HEK293T (cell line): ENCODE measurements at regions not wholly inside any gene's neighbourhood (a gene's known extent, or its start where the extent isn't known, plus 50 kb on each side); places are given as distances from the start of the nearest gene placed in this dataset.

ENCODE experiments used
- ARNT ChIP-seq: fragments of 450-650 bp; IDR thresholded peaks from 2 replicates; pipeline ENCODE4 v1.6.1; 2017; ENCODE audit warnings: mild to moderate bottlenecking
- BHLHE40 ChIP-seq: fragments of 450-650 bp; IDR thresholded peaks from 2 replicates; pipeline ENCODE4 v1.6.1; 2016; ENCODE audit warnings: mild to moderate bottlenecking, moderate library complexity, borderline replicate concordance
- CTBP1 ChIP-seq: fragments of 450-650 bp; IDR thresholded peaks from 2 replicates; pipeline ENCODE4 v1.6.1; 2016; ENCODE audit warnings: borderline replicate concordance
- ELF4 ChIP-seq: fragments of 450-650 bp; IDR thresholded peaks from 2 replicates; pipeline ENCODE4 v1.6.1; 2017; ENCODE audit warnings: antibody characterized with exemption
- FOXK2 ChIP-seq: fragments of 450-650 bp; IDR thresholded peaks from 2 replicates; pipeline ENCODE4 v1.6.1; 2016; ENCODE audit warnings: mild to moderate bottlenecking
- FOXM1 ChIP-seq: fragments of 450-650 bp; IDR thresholded peaks from 2 replicates; pipeline ENCODE4 v1.6.1; 2017; ENCODE audit warnings: mild to moderate bottlenecking, borderline replicate concordance
- HDGF ChIP-seq: fragments of 450-650 bp; IDR thresholded peaks from 2 replicates; pipeline ENCODE4 v1.6.1; 2017; ENCODE audit warnings: antibody characterized with exemption, borderline replicate concordance
- L3MBTL2 ChIP-seq: fragments of 450-650 bp; conservative IDR thresholded peaks from 2 replicates; pipeline ENCODE4 v1.6.1; 2016; ENCODE audit warnings: mild to moderate bottlenecking
- SP1 ChIP-seq: fragments of 450-650 bp; IDR thresholded peaks from 2 replicates; pipeline ENCODE4 v1.6.1; 2017
- SUZ12 ChIP-seq: fragments of 450-650 bp; IDR thresholded peaks from 2 replicates; pipeline ENCODE4 v1.6.1; 2016; ENCODE audit warnings: mild to moderate bottlenecking
- TARDBP ChIP-seq: fragments of 450-650 bp; IDR thresholded peaks from 2 replicates; pipeline ENCODE4 v1.6.1; 2016
- ZNF384 ChIP-seq: fragments of 450-650 bp; IDR thresholded peaks from 2 replicates; pipeline ENCODE4 v1.6.1; 2016

DNA sequence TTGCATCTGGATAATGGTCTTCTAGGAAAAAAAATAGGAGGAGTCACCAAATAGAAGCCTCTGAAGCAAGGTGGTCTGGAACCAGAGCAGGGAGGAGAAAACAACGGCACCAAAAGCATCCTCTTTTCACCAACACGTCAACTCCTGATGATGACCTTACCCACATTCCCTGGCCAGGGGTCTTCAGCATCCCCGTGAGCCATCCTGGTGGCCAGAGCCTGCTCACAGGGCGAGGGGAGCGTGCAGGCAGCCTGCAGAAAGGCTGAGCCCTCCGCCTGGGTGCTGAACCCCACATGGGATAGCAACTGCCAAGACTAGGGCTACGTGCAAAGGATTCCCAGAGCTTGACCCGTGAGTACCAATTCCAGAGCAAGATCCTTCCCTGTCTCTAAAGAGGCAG is 191.0 kb downstream of the NDUFA10 start:
- TF ChIP-seq FOXK2 (no peak), FOXM1 (no peak), SUZ12 (no peak), ELF4 (no peak), L3MBTL2 (no peak), ARNT (no peak), BHLHE40 (no peak), ZNF384 (no peak), HDGF (no peak), CTBP1 (no peak), TARDBP (no peak), SP1 (no peak)
